Nephron (organoid): ENCODE measurements at regions not wholly inside any gene's neighbourhood (a gene's known extent, or its start where the extent isn't known, plus 50 kb on each side); places are given as distances from the start of the nearest gene placed in this dataset.
A peak's percentile ranks its signal among the peaks of the same experiment; 100 is the strongest.

Source experiments
- H3K27ac Mint-ChIP-seq, 3 experiments: 2 replicates each; pipeline ENCODE4 v1.8.0; 2020; ENCODE audit warnings: mixed read lengths in 3 of 3, mild to moderate bottlenecking in 2 of 3, moderate library complexity in 1 of 3
- H3K27me3 Mint-ChIP-seq: 2 replicates; pipeline ENCODE4 v1.8.0; 2021; ENCODE audit warnings: low read depth, mild to moderate bottlenecking, moderate library complexity, mixed read lengths
- H3K36me3 Mint-ChIP-seq: 2 replicates; pipeline ENCODE4 v1.8.0; 2020; ENCODE audit warnings: low read depth, mixed read lengths
- H3K4me1 Mint-ChIP-seq: 2 replicates; pipeline ENCODE4 v1.8.0; 2020; ENCODE audit warnings: mixed read lengths
- H3K4me3 Mint-ChIP-seq, 3 experiments: 2 replicates each; pipeline ENCODE4 v1.8.0; 2020; ENCODE audit warnings: mild to moderate bottlenecking in 3 of 3, mixed read lengths in 3 of 3, moderate library complexity in 2 of 3
- H3K9me3 Mint-ChIP-seq: 2 replicates; pipeline ENCODE4 v1.8.0; 2020; ENCODE audit warnings: mixed read lengths
- TF ChIP-seq, protein P1 (sequence below), 3 experiments: fragments of 200-600 bp; sonication (generic); IDR thresholded peaks; one replicate each; pipeline ENCODE4 v1.5.0; 2021; ENCODE audit warnings: antibody characterized with exemption in 3 of 3; ENCODE audit not compliant: unreplicated experiment in 3 of 3

DNA sequence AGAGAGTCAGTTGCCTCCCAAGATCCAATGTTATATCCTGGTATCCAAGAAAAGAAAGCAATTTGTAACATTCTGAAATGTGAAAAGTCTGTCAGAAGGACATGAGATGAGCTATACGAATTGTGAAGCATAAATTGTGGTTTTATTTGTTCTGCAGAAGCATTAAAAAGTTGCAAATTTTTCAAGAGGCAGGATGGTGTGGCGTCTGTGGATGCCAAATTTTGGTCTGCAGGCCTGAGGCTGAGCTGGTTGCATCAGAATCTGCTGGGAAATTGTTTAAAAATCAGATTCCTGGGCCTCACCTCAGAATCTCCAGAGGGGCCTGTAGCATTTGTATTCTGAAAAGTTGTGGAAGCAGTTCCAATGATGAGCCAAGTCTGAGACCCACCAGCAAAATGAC, 284.7 kb downstream of the NUAK1 start:
- TF ChIP-seq, protein P1, sequence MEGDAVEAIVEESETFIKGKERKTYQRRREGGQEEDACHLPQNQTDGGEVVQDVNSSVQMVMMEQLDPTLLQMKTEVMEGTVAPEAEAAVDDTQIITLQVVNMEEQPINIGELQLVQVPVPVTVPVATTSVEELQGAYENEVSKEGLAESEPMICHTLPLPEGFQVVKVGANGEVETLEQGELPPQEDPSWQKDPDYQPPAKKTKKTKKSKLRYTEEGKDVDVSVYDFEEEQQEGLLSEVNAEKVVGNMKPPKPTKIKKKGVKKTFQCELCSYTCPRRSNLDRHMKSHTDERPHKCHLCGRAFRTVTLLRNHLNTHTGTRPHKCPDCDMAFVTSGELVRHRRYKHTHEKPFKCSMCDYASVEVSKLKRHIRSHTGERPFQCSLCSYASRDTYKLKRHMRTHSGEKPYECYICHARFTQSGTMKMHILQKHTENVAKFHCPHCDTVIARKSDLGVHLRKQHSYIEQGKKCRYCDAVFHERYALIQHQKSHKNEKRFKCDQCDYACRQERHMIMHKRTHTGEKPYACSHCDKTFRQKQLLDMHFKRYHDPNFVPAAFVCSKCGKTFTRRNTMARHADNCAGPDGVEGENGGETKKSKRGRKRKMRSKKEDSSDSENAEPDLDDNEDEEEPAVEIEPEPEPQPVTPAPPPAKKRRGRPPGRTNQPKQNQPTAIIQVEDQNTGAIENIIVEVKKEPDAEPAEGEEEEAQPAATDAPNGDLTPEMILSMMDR (IDR thresholded peaks at IDR 0.05; ENCODE audit: unreplicated experiment in 3 of 3): no peak
- peaks cover 8% of the 10 kb centered on the region for H3K27me3 Mint-ChIP-seq
- no peak overlapping the region for H3K4me3 Mint-ChIP-seq
- no peaks in the 10 kb centered on the region for H3K36me3 Mint-ChIP-seq
- no peak overlapping the region for H3K27ac Mint-ChIP-seq
- H3K4me1 Mint-ChIP-seq: peaks cover 13% of the 10 kb centered on the region
- H3K9me3 Mint-ChIP-seq: no peaks in the 10 kb centered on the region

DNA sequence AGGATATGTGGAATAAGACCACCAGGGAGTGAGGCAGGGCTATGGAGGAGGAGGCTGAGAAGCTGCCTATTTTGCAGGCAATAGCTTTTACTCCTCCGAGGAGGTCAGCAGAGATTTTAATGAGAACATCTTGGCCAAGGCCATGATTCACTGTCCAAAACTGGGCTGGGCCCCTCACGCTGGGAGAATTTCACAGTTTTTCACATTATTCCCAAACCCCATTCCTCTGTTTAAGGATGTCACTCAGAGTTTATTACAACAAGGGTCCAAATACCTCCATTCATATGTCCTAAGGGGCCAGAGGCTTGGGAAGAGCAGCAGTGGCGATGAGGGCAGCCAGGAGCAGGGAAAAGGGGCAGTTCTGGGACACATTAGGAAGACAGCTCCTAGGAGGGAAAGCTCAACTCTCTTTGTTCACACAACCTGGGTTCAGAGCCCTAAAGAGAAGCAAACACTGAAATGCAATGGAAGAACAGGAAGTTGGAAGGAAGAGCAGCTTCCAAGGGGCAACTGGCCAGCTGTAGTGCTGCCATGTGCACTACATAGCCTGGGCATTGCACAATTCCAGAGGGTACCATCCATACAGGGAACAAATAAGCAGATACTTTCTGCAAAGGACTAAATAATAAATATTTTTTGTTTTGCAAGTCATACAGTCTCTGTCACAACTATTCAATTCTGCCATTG, 283.2 kb downstream of the NUAK1 start:
- H3K27me3 Mint-ChIP-seq: peaks cover 6% of the 10 kb centered on the region
- H3K4me1 Mint-ChIP-seq: peaks cover 13% of the 10 kb centered on the region
- H3K4me3 Mint-ChIP-seq: no peak overlapping the region
- H3K27ac Mint-ChIP-seq: peak overlapping the region in 2 of 3 experiments; percentile 23 to 39
- no peaks in the 10 kb centered on the region for H3K36me3 Mint-ChIP-seq
- H3K9me3 Mint-ChIP-seq: no peaks in the 10 kb centered on the region
- TF ChIP-seq, protein P1 (IDR thresholded peaks at IDR 0.05; ENCODE audit: unreplicated experiment in 3 of 3): no peak

GRCh38 chr12:105856048-105856405, 282.7 kb downstream of the NUAK1 start:
- TF ChIP-seq, protein P1 (IDR thresholded peaks at IDR 0.05; ENCODE audit: unreplicated experiment in 3 of 3): no peak
- no peak overlapping the region for H3K27ac Mint-ChIP-seq
- no peak overlapping the region for H3K4me3 Mint-ChIP-seq
- no peaks in the 10 kb centered on the region for H3K36me3 Mint-ChIP-seq
- H3K27me3 Mint-ChIP-seq: peaks cover 3% of the 10 kb centered on the region
- no peaks in the 10 kb centered on the region for H3K9me3 Mint-ChIP-seq
- peaks cover 13% of the 10 kb centered on the region for H3K4me1 Mint-ChIP-seq

DNA sequence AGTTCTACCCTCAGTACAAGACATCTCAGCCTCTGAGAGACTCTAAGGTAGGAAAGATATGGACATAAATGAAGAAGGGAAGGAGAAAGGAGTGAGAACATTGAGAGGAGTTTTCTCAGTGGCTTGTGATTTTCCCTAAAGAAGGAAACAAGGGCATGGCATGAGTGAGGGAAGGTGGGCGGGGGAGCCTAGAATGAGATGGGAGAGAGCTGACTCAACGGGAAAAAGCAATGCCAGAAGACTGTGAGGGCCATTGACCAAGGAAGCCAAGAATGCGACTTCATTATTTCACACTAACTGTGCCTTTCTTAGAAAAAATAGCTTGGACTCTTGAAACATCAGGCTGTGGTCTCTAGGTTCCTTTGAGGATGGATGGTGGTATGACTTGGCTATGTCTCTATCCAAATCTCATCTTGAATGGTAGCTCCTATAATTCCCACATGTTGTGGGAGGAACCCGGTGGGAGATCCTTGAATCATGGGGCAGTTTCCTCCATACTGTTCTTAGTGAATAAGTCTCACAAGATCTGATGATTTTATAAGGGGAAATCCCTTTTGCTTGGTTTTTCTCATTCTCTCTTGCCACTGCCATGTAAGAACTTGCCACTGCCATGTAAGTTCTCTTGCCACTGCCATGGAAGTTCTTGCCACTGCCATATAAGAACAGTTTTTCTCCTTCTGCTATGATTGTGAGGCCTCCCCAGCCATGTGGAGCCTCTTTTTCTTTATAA, 279.6 kb downstream of the NUAK1 start:
- no peak overlapping the region for H3K27ac Mint-ChIP-seq
- H3K9me3 Mint-ChIP-seq: no peaks in the 10 kb centered on the region
- H3K36me3 Mint-ChIP-seq: no peaks in the 10 kb centered on the region
- peaks cover 8% of the 10 kb centered on the region for H3K4me1 Mint-ChIP-seq
- H3K27me3 Mint-ChIP-seq: peaks cover 3% of the 10 kb centered on the region
- TF ChIP-seq, protein P1 (IDR thresholded peaks at IDR 0.05; ENCODE audit: unreplicated experiment in 3 of 3): no peak
- no peak overlapping the region for H3K4me3 Mint-ChIP-seq

GRCh38 chr12:105860561-105861207, 278.1 kb downstream of the NUAK1 start:
- Mint-ChIP-seq H3K4me3 (no peak overlapping the region), H3K27ac (no peak overlapping the region), H3K36me3 (no peaks in the 10 kb centered on the region), H3K4me1 (no peaks in the 10 kb centered on the region), H3K27me3 (peaks cover 3% of the 10 kb centered on the region), H3K9me3 (no peaks in the 10 kb centered on the region)
- TF ChIP-seq, protein P1 (IDR thresholded peaks at IDR 0.05; ENCODE audit: unreplicated experiment in 3 of 3): no peak
